Stimulated activated CD8-positive, alpha-beta memory T cell treated with anti-CD3 and anti-CD28 coated beads, Interleukin-4, amount 100 ng/mL, for 1 hour (primary cell): ENCODE measurements at regions not wholly inside any gene's neighbourhood (a gene's known extent, or its start where the extent isn't known, plus 50 kb on each side); places are given as distances from the start of the nearest gene placed in this dataset.
"Not testable (repeated sequence)": the region's sequence is repeated elsewhere in the genome, so short reads cannot be mapped to it uniquely, and the experiment has no call there.

Experiments used
- DNase-seq, 2 donors: peaks; one replicate each; pipeline ENCODE4 v3.0.0-alpha.2; 2020; ENCODE audit warnings: low read depth in 2 of 2, low spot score in 1 of 2

DNA sequence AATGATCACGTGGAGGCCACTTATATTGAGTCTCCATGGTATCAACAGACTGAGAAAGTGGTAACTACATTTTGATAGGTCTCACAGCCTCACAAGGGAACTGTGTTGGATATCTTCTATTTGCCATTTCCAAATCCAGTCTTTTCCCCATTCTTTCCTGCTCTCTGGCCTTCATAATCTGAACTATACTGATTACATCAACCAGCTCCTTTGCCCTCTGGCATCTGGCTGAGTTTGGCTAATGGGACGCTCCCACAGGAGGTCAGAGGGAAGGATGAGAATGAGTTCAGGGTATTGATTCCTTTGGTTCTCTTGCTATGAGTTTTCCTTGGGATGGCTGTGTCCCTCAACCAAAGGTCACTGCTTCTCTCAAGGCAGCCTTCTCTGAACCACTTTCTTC lies 152.6 kb downstream of the RTL9 start:
- DNase-seq: no peak

DNA sequence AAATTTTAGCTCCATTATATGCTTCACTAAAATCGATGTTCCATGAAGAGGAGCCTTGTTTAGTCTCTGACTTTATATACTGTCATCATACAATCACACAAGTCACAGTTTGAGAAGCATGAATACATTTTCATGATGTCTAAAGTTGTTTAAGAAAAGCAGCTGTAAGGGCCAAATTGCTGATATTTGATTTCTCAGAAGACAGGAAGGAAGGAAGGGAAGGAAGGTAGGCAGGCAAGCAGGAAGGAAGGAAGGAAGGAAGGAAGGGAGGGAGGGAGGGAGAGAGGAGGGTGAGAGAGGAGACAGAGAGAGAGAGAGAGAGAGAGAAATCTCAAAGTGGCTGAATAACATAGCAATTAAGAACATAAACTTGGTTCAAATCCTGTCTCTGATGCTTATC lies 153.7 kb downstream of the RTL9 start:
- DNase-seq: no peak

DNA sequence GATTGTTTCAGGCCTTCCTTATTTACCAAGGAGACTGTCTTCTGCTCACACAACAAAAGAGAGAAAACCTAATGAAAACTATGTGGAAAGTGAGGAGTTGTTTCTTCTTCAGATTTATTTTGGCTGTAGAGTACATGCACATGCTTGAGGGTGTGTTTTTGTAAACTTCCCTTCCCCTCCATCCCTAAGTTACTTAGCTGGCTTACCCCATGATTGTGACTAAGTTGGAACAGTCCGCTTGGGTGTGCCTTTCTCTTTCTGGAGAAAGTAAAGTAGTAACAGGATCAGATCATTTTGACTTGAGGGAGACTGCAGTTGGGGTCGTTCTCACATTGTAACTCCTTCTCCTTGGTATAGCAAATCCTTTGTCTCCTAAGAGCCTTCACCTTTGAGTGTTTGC lies 155.9 kb downstream of the RTL9 start:
- DNase-seq: no peak

DNA sequence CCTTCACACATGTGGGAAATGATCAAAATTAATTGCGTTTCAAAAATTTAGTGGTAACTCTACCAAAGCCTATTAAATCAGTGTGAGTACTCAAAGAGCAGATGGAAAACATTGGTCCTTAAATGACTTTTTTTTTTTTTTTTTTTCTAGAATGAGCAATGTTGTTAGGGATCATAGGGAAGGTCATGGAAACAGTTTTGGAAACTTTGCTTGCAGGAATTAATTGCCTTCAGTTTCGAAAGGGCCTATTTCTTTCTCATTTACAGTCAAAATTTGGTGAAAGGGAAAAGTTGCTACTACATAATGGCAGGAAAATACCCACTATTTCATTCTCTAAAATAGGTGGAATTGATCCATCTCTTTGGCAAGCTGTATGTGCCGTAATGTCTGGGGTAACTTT lies 160.9 kb downstream of the RTL9 start:
- no peak for DNase-seq

DNA sequence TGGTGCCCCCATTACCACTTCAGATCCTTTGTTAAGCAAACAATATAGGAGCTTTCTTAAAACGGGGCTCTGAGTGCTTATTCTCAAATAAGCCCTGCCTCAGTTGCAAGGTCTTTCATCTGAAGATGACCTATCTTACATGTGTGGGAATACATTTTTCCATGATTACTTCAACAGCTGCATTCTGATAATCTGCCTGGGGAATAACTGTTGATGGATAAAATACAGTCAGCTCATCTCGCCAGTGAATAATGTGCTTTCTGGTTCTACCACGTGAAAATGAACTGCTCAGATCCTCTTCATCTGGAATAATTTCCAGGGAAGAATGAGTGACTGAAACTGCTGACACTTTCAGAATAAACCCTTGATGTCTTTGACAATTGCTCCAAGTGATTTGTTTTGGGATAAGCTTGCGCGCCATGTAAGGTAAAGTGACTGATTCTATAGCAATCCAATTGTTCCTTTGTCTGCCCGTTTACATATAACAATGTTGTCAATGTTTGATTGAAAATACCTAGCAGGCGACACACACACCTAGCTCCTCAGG lies 161.3 kb downstream of the RTL9 start:
- no peak for DNase-seq

DNA sequence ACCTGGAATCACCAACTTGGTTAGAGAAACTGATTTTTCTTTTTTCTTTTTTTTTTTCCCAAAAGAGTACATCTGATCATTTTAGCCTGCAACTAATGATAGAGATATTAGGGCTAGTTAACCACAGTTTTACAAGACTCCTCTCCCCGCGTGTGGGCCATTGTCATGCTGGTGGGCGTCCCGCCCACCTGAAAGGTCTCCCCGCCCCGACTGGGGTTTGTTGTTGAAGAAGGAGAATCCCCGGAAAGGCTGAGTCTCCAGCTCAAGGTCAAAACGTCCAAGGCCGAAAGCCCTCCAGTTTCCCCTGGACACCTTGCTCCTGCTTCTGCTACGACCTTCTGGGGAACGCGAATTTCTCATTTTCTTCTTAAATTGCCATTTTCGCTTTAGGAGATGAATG lies 162.0 kb downstream of the RTL9 start:
- not testable (repeated sequence) for DNase-seq

DNA sequence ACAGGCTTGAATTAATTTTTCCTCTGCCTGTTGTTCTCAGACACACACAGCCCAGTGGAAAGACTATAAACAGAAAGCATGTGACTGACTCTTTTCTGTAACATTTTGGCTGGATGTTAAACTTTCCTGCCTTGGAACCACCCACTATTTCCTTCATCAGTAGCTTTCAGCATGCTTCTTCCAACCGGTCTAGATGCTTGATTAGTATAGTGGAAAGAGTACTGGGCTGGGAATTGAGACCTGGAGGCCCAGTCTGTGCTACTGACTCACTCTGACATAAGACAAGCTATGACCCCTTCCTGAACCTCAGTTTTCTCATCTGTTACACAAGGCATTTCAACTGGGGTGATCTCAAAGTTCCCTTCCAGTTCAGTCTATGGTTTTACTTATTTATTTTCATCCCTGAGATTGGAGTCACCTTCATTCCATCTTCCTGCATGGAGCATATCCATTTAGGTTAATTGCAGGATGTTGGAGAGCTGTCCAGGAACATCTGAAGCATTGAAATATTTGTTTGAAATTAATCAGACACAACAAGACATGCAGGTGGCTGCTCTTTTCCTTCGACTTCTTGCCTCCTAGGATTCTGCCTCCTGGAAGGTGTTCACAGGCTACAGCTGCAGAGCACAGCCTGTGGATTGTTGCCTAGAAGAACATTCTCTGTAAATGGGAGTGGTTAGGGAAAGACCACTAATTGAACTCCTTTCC lies 173.4 kb downstream of the RTL9 start:
- no peak for DNase-seq

DNA sequence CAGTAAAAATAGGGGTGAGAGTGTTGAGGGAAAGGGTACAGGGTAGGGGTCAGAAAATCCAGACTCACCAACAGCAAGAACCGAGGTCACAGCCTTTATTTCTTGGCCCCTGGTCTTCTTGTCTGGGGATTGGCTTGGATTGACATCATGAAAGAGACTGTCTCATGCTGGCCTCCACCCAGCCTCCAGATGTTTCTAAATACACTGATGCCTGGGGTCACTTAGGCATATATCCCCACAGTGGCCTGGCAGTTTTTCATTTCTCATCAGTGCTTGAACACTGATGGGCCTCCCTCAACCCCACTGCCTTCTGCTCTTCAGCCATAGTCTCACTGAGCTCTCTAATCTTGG lies 173.9 kb downstream of the RTL9 start:
- DNase-seq: no peak

DNA sequence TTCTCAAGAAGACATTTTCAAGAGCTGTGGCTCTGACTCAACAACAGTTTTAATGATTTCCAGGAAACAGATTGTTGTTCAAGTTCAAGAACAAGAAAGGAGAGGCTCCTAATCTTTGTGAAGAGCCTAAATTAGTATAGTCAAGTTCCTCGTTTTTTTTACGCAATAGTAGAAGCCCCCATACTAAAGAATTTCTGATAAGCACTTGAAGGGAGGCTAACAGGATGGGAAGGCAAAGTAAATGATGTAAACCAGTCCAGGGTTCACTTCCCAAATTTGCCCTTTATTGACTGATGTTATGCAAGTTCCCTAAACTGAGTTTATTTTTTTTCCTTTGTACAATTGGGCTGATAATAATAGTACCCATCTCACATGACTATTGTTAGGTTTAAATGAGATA lies 178.2 kb downstream of the RTL9 start:
- DNase-seq: no peak

DNA sequence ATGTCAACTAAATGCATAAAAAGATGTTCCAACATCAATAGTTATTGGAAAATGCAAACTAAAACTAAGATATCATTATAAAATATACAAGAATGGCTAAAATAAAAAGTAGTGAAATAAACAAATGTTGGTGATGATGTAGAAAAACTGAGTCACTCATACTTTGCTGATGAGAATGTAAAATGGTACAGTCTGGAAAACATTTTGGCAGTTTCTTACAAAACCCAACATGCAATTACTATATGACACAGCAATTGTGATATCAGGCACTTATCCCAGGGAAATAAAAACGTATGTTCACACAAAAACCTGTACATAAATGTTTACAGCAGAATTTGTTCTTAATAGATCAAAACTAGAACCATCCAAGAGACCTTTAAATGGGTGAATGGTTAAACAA lies 182.6 kb downstream of the RTL9 start:
- no peak for DNase-seq

DNA sequence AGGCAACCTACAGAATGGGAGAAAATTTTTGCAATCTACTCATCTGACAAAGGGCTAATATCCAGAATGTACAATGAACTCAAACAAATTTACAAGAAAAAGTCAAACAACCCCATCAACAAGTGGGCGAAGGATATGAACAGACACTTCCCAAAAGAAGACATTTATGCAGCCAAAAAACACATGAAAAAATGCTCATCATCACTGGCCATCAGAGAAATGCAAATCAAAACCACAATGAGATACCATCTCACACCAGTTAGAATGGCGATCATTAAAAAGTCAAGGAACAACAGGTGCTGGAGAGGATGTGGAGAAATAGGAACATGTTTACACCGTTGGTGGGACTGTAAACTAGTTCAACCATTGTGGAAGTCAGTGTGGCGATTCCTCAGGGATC lies 192.2 kb downstream of the RTL9 start:
- DNase-seq: not testable (repeated sequence)

DNA sequence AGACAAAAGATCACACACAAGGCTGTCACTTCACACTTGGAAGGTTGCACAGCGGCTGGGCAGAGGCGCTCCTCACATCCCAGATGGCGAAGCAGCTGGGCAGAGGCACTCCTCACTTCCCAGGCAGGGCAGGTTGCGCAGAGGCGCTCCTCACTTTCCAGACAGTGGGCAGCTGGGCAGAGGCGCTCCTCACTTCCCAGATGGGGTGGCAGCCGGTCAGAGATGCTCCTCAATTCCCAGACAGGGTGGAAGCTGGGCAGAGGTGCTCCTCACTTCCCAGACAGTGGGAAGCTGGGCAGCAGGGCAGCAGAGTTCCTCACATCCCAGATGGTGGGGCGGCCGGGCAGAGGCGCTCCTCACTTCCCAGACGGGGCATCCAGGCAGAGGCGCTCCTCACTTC lies 199.2 kb downstream of the RTL9 start:
- no peak for DNase-seq

DNA sequence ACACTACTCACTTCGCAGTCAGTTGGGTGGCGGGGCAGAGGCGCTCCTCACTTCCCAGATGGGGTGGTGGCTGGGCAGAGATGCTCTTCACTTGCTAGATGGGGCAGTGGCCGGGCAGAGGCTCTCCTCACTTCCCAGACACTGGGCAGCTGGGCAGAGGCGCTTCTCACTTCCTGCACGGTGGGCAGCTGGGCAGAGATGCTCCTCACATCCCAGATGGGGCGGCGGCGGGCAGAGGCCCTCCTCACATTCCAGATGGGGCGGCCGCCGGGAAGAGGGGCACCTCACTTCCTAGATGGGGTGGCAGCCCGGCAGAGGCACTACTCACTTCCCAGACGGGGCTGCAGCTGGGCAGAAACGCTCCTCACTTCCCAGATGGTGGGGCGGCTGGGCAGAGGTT lies 199.8 kb downstream of the RTL9 start:
- no peak for DNase-seq

DNA sequence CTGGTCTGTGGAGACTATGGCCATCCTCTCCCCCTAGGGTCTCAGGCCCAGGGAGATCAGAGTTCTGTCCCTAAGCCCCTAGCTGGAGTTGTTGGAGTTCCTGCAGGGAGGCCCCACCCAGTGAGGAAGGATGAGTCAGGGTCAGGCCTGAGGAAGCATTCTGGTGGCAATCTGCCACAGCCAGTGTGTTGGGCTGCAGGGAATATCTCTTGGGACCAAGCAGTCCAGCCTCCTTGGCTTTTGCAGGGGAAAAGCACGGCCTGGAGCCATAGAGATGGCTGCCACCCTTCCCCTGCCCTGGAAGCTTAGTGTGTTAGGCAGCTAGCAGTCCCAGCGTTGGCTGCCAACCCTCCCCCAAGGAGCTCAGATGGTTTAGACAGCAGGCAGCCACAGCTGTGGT lies 202.4 kb downstream of the RTL9 start:
- no peak for DNase-seq

DNA sequence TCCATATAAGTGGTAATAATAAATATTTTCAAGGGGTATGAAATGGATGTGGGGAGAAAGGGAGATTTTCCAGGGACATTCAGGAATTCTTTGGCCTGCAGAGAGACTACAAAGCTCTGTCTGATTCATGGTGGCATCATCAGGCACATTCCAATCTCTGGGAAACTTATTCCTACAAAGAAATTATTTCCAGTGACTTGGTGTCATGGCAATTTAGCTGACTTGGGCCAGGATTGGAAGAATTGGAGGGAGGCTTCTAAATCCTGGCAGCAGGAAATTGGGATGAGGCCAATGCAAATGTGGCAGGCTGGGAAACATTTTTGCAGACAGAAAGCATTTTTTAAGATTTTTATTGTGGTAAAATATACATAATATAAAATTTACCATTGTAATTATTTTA lies 204.6 kb downstream of the RTL9 start:
- no peak for DNase-seq

DNA sequence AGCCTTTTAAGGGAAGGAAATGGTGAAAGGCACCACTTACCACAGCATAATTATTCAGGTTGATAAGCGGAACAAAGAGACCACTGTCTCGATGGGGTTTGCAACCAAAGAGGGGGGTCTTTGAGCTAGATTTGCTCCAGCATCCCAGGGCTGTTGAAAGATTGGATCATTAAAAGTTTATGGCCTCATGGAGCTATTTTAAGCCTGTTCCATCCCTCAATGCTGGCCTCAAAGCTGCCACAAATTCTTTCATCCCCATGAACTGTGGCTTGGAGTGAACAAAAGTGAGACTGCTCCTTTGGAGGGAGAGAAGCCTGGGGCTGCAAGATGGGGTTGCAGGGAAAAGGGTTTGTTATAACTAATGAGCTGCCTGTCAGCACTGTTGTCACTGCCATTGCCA lies 209.8 kb downstream of the RTL9 start:
- DNase-seq: no peak

DNA sequence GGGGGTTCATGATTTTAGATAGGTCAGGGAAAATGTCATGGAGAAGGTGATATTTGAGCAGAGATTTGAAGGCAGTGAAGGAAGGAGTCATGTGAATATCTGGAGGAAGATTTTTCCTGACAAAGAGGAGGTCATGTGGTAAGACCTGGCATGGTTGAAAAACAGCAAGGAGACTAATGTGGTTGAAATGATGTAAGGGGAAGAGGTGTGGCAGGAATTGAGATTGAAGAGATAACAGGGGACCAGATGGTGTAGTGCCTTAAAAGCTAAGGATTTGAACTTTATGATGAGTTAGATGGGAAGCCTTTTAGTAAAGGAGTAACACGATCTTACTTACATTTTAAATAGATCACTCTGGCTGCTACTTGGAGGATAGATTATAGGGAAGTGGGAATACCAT lies 210.9 kb downstream of the RTL9 start:
- DNase-seq: no peak

DNA sequence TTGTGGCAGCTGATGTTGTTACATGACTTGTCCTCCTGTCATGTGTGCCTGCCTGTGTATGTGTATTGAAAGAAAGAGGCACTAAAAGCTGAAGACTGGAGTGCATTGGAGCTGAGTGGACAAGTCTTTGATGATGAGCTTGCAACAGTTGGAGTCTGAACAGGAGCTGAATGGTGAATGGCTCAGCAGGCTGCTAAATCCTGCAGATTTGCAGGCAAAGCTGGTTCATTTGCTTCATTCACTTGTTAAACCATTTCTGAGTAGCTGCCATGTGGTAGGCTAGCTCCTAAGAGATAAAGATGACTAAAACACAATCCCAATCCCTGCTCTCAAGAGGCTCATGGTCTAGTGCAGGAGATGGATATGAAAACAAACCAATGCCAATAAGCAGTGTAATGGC lies 217.3 kb downstream of the CHRDL1 start:
- DNase-seq: no peak

DNA sequence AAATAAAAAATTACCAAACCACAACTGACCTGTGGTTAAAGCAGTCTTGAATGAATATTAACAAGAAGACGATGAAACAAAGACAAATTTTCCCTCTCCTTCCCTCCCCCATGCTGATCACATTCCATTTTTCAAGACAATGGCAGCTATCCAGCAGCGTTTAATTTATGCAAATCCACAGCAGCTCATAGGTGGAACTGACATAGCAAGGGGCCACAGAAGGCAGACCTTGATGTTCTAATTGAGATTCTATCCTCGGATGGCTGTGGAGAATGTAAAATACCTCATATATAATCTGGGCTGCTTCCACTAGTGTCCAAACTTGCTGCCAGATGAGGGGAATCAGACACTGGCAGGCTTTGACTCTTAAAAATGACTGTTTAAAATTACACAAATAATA lies 211.5 kb downstream of the CHRDL1 start:
- no peak for DNase-seq

DNA sequence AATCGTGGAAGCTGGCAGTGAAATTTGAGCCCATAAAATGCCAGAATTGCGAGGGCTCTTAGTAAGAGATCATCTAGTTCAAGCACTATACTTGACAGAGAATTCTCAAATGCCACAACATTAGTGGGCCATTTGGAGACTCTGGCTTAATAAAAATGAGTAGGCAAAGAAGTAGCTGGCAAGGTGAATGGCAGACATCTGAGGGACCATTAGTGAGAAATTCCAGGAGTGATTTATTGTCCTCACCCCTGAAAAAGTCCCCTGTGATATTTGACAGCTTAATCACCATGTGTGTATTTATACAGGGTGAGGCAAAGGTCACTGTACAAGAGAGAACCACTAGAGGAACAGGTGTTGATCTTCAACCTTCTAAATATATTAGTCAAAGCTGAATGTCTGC lies 207.5 kb downstream of the CHRDL1 start:
- DNase-seq: no peak

DNA sequence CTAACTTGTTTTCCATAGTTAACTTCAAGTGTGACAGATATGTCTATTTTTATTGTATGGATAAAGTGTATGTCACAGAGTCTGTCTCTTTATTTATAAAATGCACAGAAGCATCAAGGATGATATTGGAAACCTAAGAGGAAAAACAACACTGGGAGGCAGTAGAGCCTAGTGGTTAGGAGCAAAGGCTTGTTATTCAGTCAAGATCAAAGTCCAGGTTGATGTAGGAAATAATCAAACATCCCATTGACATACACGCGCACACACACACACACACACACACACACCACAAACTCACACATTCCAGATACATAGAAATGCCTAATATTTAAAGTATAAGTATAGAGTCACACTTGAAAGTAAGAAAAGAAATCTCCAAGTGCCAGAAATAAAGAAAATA lies 206.8 kb downstream of the CHRDL1 start:
- DNase-seq: no peak

DNA sequence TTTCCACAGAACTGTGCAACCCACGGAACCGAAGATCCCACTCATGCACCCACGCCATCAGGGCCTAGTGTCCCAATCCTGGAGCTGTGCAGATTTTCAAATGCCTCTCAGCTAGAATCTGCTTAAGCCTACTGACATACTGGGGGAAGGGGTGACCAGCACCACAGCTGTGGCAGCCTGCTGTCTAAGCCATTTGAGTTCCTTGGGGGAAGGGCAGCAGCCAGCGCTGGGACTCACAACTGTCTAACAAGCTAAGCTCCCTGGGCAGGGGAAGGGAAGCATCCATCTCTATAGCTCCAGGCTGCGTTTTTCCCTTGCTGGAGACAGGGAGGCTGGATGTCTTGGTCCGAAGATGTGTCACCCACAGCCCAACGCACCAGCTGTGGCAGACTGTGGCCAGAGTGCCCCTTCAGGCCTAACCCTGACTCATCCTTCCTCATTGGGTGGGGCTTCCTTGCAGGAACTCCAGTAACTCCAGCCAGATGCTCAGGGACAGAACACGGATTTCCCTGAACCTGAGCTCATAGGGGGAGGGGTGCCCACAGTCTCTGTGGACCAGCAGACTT lies 194.8 kb downstream of the CHRDL1 start:
- no peak for DNase-seq

DNA sequence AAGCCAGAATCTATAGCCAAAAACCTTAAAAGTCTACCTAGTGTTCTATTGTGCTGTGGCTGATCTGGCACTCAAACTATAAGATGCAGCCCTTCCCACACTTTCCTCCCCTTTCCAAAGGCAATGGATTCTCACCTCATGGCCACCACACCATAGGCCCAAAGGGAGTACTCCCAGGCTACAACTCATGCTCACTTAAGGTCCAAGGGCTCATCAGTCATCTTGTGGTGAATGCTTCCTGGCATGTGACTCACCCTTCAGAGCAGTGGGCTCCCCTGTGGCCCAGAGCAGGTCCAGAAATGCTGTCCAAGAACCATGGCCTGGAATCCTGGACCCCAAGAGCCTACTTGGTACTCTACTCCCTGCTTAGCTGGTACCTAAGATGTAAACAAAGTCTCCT lies 181.0 kb downstream of the CHRDL1 start:
- no peak for DNase-seq
